Fibroblast of upper back skin (primary cell): ENCODE measurements at regions not wholly inside any gene's neighbourhood (a gene's known extent, or its start where the extent isn't known, plus 50 kb on each side); places are given as distances from the start of the nearest gene placed in this dataset.

Experiments used
- DNase-seq: peaks from one replicate; pipeline ENCODE4 v3.0.0-alpha.2; 2013

DNA sequence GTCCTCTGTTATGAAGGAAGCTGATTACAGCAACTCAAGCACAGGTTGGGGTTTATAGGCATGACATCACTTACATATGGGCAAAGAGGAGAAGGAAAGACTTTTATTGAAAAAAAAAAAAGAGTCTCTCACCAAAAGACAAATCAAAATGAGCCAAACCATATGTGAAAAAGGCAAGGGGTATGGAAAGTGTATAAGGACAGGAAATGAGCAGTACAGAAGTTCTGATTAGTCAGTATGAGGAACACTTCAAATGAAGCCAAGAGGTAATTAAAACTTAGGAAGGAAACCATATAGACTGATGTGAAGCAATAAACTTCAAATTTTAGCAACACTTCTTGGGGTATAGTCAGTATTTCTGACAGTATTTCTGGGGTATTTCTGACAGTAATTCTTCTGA lies 1372.6 kb downstream of the CDH11 start:
- DNase-seq = peak; percentile 84

GRCh38 chr16:63745456-63745855 lies 1376.4 kb downstream of the CDH11 start:
- peak; percentile 44 for DNase-seq

GRCh38 chr16:63744077-63744874 lies 1377.6 kb downstream of the CDH11 start:
- DNase-seq = no peak

GRCh38 chr16:63742150-63742549 lies 1379.7 kb downstream of the CDH11 start:
- no peak for DNase-seq

GRCh38 chr16:63737633-63738032 lies 1384.2 kb downstream of the CDH11 start:
- peak; percentile 38 for DNase-seq

DNA sequence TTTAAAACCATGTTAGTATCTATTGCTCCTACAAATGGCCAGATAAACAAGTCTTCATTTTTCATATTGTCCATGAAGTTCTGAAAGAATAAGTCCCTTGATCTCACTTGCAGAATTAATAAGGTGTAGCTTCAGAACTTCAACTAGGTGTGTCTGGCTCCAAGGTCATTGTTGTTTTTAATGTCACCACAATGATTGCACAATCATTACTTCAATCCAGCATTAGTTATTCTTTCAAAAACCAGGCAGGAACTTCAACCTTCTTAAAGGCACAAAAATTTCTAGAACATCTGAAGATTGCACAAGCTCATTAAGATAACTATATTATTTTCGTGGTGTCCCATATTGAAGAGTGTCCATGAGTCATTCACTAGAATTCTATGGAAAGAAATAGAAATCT lies 1386.4 kb downstream of the CDH11 start:
- no peak for DNase-seq

- peak; percentile 25 for DNase-seq
Measured at GRCh38 chr16:63720848-63721247, 1401.0 kb downstream of the CDH11 start.

- no peak for DNase-seq
Measured at GRCh38 chr16:63719926-63720325, 1401.9 kb downstream of the CDH11 start.

DNA sequence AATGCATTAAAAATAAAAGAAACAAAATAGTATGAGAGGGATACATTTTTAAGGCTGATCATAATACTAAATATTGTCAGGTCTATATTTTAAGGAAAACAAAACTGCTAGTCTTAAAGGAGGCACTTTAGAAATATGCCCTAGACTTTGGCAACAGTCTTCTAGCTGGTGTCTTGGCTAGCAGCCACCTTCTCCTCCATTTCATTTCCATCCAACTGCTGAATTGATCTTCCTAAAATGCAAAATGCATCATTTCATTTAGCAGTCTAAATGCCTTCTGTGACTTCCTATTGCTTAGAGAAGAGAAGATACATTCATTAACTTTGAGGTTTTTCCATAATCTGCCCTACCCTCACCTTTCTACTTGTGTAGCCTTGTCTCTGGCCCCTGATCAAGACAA lies 1404.1 kb downstream of the CDH11 start:
- no peak for DNase-seq

- no peak for DNase-seq
Measured at GRCh38 chr16:63714876-63715275, 1407.0 kb downstream of the CDH11 start.

DNA sequence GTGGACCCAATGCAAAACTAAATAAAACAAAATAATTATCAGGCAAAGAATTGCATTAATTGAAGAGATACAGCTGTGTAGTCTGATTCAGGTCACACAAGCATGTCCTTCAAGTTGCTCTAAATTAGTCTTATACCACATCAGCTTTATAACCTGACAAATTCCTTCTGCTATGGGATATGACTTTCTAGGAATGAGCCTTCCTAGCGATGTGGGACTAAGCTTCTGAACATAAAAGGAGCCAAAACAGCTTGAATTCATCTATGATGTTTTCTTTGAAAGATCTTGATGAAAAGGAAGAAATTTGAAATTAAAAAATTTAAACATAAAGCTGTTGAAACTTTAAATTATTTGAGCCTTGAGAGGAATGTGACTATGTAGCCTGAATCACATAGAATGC lies 1409.1 kb downstream of the CDH11 start:
- DNase-seq = no peak

DNA sequence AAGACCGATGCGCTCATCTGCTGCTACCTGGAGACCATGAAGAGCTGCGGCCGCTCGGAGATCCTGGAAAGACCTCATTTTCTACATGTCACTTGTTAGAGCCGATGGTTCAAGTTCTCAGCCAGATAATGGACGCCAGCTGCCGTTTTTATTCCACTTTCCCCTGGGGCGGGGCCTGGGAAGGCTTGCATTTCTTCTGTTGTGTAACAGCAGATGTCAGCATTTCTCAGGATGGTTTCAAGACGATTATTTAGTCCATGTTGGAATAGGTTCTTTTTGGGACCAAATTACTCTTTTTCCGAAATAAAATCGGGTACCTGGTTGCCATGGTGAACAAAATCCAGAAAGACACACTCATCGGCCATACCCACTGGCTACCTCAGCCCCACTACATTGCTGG lies 1418.3 kb downstream of the CDH11 start:
- no peak for DNase-seq

DNA sequence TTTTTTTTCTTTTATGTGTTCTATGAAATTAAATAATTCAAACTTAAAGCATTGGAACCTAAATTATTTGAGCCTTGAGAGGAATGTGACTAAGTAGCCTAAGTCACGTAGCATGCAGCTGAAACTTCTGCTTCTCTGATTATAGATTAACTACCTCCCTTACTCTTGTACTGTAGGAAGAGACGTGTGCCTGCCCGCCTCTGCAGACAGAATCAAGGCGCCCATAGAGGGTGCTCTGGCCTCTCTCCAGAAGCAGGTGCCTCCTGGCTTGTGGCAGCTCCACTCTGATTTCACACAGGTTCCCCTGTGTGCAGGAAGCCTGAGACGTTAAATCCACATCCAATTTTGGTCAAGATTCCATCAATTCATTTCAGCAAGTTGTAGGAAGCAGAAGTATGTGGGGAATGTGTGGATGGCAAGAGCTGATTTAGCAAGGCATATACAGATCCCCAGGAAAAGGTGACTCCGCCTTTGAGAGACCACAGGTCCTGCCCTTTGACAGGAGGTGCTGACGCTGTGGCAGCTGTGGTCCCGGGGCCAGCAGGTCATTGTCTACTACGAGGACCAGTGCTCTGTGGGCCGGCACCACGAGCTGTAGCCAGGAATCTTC lies 1418.8 kb downstream of the CDH11 start:
- no peak for DNase-seq

GRCh38 chr16:63697736-63698135 lies 1424.1 kb downstream of the CDH11 start:
- DNase-seq = no peak

GRCh38 chr16:63695347-63695746 lies 1426.5 kb downstream of the CDH11 start:
- no peak for DNase-seq

DNA sequence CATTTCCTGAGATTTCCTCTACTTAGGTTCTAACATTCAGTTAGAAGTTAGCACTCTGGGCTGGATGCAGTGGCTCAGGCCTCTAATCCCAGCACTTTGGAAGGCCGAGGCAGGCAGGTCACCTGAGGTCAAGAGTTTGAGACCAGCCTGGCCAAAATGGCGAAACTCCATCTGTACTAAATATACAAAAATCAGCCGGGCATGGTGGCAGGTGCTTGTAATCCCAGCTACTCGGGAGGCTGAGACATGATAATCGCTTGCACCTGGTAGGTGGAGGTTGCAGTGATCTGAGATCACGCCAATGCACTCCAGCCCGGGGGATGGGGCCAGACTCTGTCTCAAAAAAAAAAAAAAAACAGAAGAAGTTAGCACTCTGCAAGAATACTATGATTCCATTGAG lies 1430.9 kb downstream of the CDH11 start:
- DNase-seq = no peak

DNA sequence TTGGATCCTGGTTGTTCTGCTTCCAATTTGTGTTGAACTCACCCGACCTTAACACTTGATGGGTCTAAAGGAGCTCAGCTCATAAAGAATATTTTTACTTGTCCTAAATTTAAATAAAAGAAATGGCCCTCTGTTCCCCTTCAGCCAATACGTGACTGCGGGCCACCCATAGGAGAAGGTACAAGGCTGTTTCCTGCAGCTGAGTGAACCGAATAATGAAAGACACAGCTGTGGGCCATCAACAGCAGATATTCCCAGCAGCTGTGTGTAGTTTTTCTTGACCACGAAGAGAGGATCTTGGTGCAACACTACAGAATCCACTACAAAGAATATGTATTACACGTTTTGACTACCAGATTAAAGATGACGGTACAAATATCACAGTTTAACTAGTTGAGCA lies 1431.6 kb downstream of the CDH11 start:
- no peak for DNase-seq

DNA sequence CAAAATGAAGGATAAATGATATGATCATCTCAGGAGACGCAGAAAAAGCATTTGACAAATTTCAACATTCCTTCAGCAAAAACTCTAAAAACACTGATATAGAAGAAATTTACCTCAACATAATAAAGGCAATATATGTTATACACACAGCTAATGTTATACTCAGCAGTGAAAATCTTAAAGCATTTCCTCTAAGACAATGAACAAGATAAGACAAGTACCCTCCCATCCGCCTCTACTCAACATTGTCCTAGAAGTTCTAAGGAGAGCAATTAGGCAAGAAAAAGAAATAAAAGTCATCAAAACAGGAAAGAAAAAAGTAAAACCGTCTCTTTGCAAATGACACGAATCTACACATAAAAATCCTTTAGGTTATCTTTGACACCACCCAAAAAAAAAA lies 1432.8 kb downstream of the CDH11 start:
- DNase-seq = no peak

DNA sequence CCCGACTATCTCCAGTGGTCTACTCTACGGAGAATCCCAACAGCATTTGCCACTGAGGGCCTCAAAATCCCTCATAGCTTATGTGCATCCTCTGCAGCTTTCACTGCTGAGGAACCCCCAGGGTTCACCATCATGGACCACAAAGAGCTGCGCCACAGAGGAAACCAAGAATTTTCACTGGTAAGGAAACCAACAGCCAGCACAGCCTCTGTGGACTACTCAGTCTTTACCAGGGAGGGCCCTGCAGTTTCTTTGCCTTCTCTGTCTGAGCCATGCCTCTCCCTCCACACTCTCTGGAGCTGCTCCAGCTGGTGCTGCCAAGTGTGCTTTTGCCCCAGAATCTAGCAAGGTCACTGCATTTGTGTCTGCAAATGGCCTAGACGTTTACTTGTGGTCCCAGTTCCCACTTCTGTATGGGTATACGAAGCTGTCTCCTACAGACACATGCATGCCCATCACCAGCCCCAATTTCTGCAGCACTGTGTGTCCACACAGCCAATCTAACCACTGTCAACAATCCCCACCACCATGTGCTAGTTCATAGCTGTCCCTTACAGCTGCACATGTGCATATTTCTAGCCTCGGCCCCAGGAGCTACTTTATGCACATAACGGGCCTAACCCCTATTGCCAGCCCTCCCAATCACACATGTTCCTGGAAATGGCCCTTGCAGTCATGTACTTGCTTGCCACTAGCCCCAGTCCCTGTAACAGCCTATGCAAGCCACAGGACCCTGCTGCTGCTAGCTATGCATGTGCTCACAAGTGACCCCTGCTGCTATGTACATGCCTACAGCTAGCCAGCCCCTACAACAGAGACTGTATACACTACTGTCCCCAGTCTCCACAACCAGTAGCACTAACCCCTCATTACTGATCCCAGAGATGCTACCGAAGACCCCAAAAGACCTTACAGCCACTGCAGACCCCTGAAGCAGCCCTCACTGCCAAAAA lies 1437.4 kb downstream of the CDH11 start:
- DNase-seq = no peak

GRCh38 chr16:63682844-63683243 lies 1439.0 kb downstream of the CDH11 start:
- no peak for DNase-seq

GRCh38 chr16:63672493-63672892 lies 1449.4 kb downstream of the CDH11 start:
- DNase-seq = no peak

- DNase-seq = no peak
Measured at GRCh38 chr16:63663155-63663554, 1458.7 kb downstream of the CDH11 start.

DNA sequence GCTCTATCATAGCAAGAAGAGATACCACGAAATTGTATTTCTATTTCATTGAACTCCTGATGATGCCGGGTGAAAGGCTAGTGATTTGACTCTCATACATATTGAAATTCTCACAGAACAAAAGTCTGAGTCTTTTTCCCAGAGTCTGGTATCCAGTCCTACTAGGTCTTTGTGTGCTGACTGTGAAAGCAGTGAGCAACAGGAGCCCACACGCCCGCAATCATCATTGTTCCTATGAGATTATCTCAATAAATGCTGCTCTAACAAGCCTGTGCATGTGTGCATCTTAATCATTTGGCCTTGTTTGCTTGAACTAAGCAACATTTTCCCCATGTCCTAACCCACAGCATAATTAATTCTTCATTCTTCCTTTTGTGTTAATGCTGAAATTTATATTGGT lies 1466.0 kb downstream of the CDH11 start:
- DNase-seq = no peak
